HG03139 (cell line): ENCODE measurements at regions not wholly inside any gene's neighbourhood (a gene's known extent, or its start where the extent isn't known, plus 50 kb on each side); places are given as distances from the start of the nearest gene placed in this dataset.
"Not testable (repeated sequence)": the region's sequence is repeated elsewhere in the genome, so short reads cannot be mapped to it uniquely, and the experiment has no call there.

ENCODE experiments used
- ATAC-seq: cut with Tn5 transposase; IDR thresholded peaks from one replicate; pipeline ENCODE4 v1.9.1; 2021; ENCODE audit not compliant: unreplicated experiment

GRCh38 chr4:71081192-71081591 is 87.7 kb downstream of the DCK start:
- no peak for ATAC-seq

GRCh38 chr4:71093745-71094144 is 100.3 kb downstream of the DCK start:
- ATAC-seq: no peak

- ATAC-seq: no peak
Measured at GRCh38 chr4:71094201-71094600, 100.8 kb downstream of the DCK start.

- ATAC-seq: no peak
Measured at GRCh38 chr4:71095141-71095540, 101.7 kb downstream of the DCK start.

- no peak for ATAC-seq
Measured at GRCh38 chr4:71095545-71095944, 102.1 kb downstream of the DCK start.

GRCh38 chr4:71107726-71108125 is 114.3 kb downstream of the DCK start:
- no peak for ATAC-seq

GRCh38 chr4:71110499-71110898 is 117.0 kb downstream of the DCK start:
- no peak for ATAC-seq

GRCh38 chr4:71111133-71111532 is 117.7 kb downstream of the DCK start:
- not testable (repeated sequence) for ATAC-seq

- ATAC-seq: no peak
Measured at GRCh38 chr4:71113294-71113693, 119.8 kb downstream of the DCK start.

GRCh38 chr4:71120831-71121524 is 127.5 kb downstream of the DCK start:
- ATAC-seq: no peak

- no peak for ATAC-seq
Measured at GRCh38 chr4:71123951-71124350, 130.5 kb downstream of the DCK start.

- no peak for ATAC-seq
Measured at GRCh38 chr4:71125137-71125536, 131.7 kb downstream of the DCK start.

- ATAC-seq: no peak
Measured at GRCh38 chr4:71126719-71127118, 133.3 kb downstream of the DCK start.

GRCh38 chr4:71130827-71131603 is 137.6 kb downstream of the DCK start:
- no peak for ATAC-seq

GRCh38 chr4:71132486-71132885 is 139.0 kb downstream of the DCK start:
- ATAC-seq: no peak

- no peak for ATAC-seq
Measured at GRCh38 chr4:71133491-71133890, 140.0 kb downstream of the DCK start.

- no peak for ATAC-seq
Measured at GRCh38 chr4:71136071-71136470, 142.6 kb downstream of the DCK start.

- ATAC-seq: no peak
Measured at GRCh38 chr4:71138007-71138615, 144.7 kb downstream of the DCK start.

GRCh38 chr4:71140563-71140962 is 147.1 kb downstream of the DCK start:
- ATAC-seq: no peak

GRCh38 chr4:71141125-71141524 is 147.7 kb downstream of the DCK start:
- ATAC-seq: no peak

GRCh38 chr4:71147261-71147660 is 153.8 kb downstream of the DCK start:
- ATAC-seq: no peak

GRCh38 chr4:71148545-71148944 is 155.1 kb downstream of the DCK start:
- no peak for ATAC-seq
